Chondrocyte (in vitro differentiated cells): ENCODE measurements at regions not wholly inside any gene's neighbourhood (a gene's known extent, or its start where the extent isn't known, plus 50 kb on each side); places are given as distances from the start of the nearest gene placed in this dataset.
A peak's percentile ranks its signal among the peaks of the same experiment; 100 is the strongest.

Experiments used
- DNase-seq: peaks from one replicate; pipeline ENCODE4 v3.0.0; 2021; ENCODE audit warnings: mixed read lengths, low spot score
- H3K27ac Mint-ChIP-seq: one replicate; pipeline ENCODE4 v1.8.0; 2021; ENCODE audit warnings: mild to moderate bottlenecking, moderate library complexity, mixed read lengths; ENCODE audit not compliant: unreplicated experiment
- H3K27me3 Mint-ChIP-seq: 2 replicates; pipeline ENCODE4 v1.8.0; 2021; ENCODE audit warnings: low read depth, mixed read lengths
- H3K36me3 Mint-ChIP-seq: 2 replicates; pipeline ENCODE4 v1.8.0; 2021; ENCODE audit warnings: low read depth, mixed read lengths
- H3K4me1 Mint-ChIP-seq: 2 replicates; pipeline ENCODE4 v1.8.0; 2021; ENCODE audit warnings: low read depth, mild to moderate bottlenecking, mixed read lengths
- H3K4me3 Mint-ChIP-seq: one replicate; pipeline ENCODE4 v1.8.0; 2021; ENCODE audit warnings: mild to moderate bottlenecking, moderate library complexity, mixed read lengths; ENCODE audit not compliant: unreplicated experiment
- H3K9me3 Mint-ChIP-seq: 2 replicates; pipeline ENCODE4 v1.8.0; 2021; ENCODE audit warnings: low read depth, mixed read lengths
- TF ChIP-seq, protein P1 (sequence below): fragments of 200-600 bp; sonication (generic); IDR thresholded peaks from 2 replicates; pipeline ENCODE4 v1.5.0; 2021; ENCODE audit warnings: antibody characterized with exemption, mild to moderate bottlenecking, moderate library complexity

DNA sequence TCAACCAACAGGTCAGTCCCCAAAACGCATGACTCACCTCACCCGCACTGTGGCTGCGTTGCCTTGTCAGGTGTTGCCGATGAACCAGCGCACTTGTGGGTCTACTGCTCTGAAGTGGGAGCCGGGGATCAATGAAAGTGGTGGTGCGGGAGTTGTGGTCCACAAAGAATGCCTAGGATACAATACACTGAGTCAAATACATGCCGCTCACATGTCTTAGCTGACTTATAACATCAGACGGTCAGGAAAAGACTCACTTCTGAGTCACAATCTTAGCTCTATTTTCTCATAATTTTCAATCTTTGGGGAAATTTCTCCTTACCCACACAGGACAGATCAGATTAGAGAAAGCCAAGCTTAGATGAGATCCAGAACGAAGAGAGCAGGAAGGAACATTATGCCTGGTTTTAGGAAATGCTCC is 107.1 kb upstream of the STK17B start:
- Mint-ChIP-seq H3K4me3 (no peak overlapping the region), H3K27ac (peak overlapping the region; percentile 75), H3K36me3 (peaks cover 4% of the 10 kb centered on the region), H3K27me3 (no peaks in the 10 kb centered on the region), H3K4me1 (peaks cover 58% of the 10 kb centered on the region), H3K9me3 (peaks cover 3% of the 10 kb centered on the region)
- TF ChIP-seq, protein P1, sequence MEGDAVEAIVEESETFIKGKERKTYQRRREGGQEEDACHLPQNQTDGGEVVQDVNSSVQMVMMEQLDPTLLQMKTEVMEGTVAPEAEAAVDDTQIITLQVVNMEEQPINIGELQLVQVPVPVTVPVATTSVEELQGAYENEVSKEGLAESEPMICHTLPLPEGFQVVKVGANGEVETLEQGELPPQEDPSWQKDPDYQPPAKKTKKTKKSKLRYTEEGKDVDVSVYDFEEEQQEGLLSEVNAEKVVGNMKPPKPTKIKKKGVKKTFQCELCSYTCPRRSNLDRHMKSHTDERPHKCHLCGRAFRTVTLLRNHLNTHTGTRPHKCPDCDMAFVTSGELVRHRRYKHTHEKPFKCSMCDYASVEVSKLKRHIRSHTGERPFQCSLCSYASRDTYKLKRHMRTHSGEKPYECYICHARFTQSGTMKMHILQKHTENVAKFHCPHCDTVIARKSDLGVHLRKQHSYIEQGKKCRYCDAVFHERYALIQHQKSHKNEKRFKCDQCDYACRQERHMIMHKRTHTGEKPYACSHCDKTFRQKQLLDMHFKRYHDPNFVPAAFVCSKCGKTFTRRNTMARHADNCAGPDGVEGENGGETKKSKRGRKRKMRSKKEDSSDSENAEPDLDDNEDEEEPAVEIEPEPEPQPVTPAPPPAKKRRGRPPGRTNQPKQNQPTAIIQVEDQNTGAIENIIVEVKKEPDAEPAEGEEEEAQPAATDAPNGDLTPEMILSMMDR = no peak
- no peak for DNase-seq

DNA sequence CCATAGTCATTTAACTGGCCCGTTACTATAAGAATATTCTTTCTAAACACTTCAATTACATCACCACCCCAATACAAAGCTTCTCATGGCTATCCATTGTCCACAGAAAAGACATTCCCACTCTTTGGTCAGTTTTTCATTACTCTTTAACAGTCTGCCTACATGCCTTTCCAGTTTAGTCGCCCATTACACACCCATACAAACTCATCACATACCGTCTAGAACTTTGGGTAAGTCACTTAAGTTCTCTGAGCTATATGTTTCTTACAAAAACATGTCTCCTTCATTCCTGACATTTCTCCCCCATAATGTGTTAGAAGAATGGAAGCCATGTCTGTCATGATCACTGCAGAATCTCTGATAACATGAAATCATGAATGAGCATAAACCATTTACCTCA is 108.2 kb upstream of the STK17B start:
- Mint-ChIP-seq H3K4me1 (peaks cover 58% of the 10 kb centered on the region), H3K36me3 (peaks cover 4% of the 10 kb centered on the region), H3K9me3 (peaks cover 3% of the 10 kb centered on the region), H3K27ac (peak overlapping the region; percentile 13), H3K4me3 (no peak overlapping the region), H3K27me3 (no peaks in the 10 kb centered on the region)
- TF ChIP-seq, protein P1 = no peak
- no peak for DNase-seq

DNA sequence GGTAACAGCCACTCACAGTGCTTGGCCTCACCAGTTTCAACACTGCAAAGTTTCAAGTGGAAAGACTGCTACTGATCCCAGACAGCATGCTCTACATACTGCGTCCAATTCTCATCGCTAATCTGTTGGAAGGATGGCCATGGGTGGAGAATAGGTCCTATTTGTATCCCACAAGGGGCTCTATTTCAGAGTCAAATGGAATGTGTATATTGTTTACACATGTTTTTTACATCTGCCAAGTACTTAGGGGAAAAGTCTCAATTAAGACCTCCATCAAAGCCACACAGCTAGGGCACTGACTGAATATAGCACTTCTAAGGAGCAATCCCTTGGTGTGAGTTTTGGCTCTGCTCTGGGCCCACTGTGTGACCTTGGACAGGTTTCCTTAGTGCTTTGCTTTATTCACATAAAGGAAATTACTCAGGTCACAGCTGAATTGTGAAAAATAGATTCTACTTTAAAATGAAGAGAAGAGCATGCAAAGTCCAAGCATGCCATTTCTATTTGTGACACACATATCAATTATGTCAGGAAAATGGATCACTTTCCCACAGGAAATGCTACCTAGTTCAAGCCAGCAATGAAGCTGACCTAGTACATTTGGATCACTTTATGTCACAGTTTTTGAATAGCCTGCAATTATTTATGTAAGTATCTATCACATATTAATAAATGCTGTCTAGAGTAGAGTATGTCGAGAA is 112.9 kb upstream of the STK17B start:
- peaks cover 2% of the 10 kb centered on the region for H3K9me3 Mint-ChIP-seq
- no peak for DNase-seq
- peaks cover under 1% of the 10 kb centered on the region for H3K36me3 Mint-ChIP-seq
- H3K4me1 Mint-ChIP-seq = peaks cover 38% of the 10 kb centered on the region
- H3K4me3 Mint-ChIP-seq = no peak overlapping the region
- no peaks in the 10 kb centered on the region for H3K27me3 Mint-ChIP-seq
- TF ChIP-seq, protein P1 = no peak
- H3K27ac Mint-ChIP-seq = peak overlapping the region; percentile 91

GRCh38 chr2:196284866-196285557 is 113.6 kb upstream of the STK17B start:
- TF ChIP-seq, protein P1 = no peak
- Mint-ChIP-seq H3K27me3 (no peaks in the 10 kb centered on the region), H3K9me3 (no peaks in the 10 kb centered on the region), H3K4me3 (peak overlapping the region; percentile 41), H3K4me1 (peaks cover 31% of the 10 kb centered on the region), H3K27ac (peak overlapping the region; percentile 91), H3K36me3 (no peaks in the 10 kb centered on the region)
- no peak for DNase-seq

DNA sequence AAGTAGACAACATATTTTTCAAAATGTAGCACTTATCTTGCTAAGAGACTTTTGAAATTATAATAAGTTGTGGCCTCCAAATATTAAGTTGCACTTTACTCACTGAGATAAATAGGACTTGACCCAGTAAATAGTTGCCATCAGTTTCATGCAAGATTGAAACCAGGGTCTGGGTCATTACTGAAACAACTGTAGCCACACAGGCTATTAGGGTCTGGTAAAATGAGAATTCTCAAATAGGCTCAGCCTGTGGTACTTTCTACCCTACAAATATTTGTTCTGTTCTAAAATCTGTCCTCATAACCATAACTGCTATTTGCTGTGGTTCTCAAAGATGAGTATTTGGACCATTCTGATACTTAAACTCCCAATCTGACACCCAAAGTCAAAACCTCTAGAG is 115.4 kb upstream of the STK17B start:
- no peak overlapping the region for H3K4me3 Mint-ChIP-seq
- H3K27me3 Mint-ChIP-seq = no peaks in the 10 kb centered on the region
- no peaks in the 10 kb centered on the region for H3K9me3 Mint-ChIP-seq
- TF ChIP-seq, protein P1 = no peak
- no peak overlapping the region for H3K27ac Mint-ChIP-seq
- H3K4me1 Mint-ChIP-seq = peaks cover 31% of the 10 kb centered on the region
- no peak for DNase-seq
- peaks cover 6% of the 10 kb centered on the region for H3K36me3 Mint-ChIP-seq
